ENCODE measurements at regions not wholly inside any gene's neighbourhood (a gene's known extent, or its start where the extent isn't known, plus 50 kb on each side); places are given as distances from the start of the nearest gene placed in this dataset.

DNA sequence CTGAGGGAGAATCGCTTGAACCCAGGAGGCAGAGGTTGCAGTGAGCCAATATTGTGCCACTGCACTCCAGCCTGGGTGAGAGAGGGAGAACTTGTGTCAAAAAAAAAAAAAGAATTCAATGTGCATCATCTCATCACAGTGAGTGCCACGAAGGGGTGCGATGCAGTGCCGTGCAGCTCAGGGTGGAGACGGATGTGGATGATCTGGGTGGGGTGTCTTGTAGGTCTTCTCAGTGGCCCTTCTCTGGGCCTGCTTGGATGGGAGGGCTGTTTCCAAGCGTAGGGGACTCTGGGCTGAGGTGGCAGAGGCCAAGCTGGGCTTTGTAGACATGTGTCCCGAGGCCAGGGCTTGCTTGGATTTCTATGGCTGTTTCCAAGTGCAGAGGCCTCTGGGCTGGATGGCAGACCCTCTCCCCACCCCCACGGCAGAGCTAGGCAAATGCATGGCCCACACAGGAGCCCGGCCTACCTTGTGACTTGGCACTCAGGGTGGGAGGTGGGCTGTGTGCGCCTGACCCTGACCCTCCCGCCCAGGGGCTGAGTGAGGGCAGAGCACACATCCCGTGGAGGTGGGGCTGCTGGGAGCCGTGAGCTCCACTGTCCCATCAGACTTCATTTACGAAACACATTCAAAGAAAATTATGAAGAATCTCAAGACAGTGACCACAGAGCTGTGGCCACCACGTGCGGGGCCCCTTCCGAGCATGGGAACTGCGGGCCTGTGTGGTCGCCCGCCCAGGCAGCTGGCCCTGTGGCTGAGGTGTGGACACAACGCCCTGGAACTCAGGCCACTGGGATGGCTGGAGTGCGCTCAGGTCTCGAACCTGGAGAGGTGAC, 76.4 kb downstream of the ASB1 start:
- TF ChIP-seq CTCF (IDR thresholded peaks at IDR 0.05; ENCODE audit: low read depth, low read length, missing input control) (no peak), SP1 (IDR thresholded peaks at IDR 0.05) (no peak), JUND (IDR thresholded peaks at IDR 0.05) (no peak), HNF4G (IDR thresholded peaks at IDR 0.05) (no peak), YY1 (IDR thresholded peaks at IDR 0.05) (no peak), GABPA (IDR thresholded peaks at IDR 0.05 in 1 of 2, conservative IDR thresholded peaks at IDR 0.05 in 1 of 2) (no peak), FOXA1 (IDR thresholded peaks at IDR 0.05) (no peak), ZBTB33 (IDR thresholded peaks at IDR 0.05) (no peak)
- TF ChIP-seq, protein P1, sequence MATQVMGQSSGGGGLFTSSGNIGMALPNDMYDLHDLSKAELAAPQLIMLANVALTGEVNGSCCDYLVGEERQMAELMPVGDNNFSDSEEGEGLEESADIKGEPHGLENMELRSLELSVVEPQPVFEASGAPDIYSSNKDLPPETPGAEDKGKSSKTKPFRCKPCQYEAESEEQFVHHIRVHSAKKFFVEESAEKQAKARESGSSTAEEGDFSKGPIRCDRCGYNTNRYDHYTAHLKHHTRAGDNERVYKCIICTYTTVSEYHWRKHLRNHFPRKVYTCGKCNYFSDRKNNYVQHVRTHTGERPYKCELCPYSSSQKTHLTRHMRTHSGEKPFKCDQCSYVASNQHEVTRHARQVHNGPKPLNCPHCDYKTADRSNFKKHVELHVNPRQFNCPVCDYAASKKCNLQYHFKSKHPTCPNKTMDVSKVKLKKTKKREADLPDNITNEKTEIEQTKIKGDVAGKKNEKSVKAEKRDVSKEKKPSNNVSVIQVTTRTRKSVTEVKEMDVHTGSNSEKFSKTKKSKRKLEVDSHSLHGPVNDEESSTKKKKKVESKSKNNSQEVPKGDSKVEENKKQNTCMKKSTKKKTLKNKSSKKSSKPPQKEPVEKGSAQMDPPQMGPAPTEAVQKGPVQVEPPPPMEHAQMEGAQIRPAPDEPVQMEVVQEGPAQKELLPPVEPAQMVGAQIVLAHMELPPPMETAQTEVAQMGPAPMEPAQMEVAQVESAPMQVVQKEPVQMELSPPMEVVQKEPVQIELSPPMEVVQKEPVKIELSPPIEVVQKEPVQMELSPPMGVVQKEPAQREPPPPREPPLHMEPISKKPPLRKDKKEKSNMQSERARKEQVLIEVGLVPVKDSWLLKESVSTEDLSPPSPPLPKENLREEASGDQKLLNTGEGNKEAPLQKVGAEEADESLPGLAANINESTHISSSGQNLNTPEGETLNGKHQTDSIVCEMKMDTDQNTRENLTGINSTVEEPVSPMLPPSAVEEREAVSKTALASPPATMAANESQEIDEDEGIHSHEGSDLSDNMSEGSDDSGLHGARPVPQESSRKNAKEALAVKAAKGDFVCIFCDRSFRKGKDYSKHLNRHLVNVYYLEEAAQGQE (IDR thresholded peaks at IDR 0.05), result no peak
- TF ChIP-seq, protein P2, sequence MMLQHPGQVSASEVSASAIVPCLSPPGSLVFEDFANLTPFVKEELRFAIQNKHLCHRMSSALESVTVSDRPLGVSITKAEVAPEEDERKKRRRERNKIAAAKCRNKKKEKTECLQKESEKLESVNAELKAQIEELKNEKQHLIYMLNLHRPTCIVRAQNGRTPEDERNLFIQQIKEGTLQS (IDR thresholded peaks at IDR 0.05), result no peak
